Astrocyte of the spinal cord (primary cell): ENCODE measurements at regions not wholly inside any gene's neighbourhood (a gene's known extent, or its start where the extent isn't known, plus 50 kb on each side); places are given as distances from the start of the nearest gene placed in this dataset.
A peak's percentile ranks its signal among the peaks of the same experiment; 100 is the strongest.

Source experiments
- DNase-seq: peaks from one replicate; pipeline ENCODE4 v3.0.0; 2011; ENCODE audit warnings: low read depth, low spot score
- H3K4me3 ChIP-seq: 2 replicates; pipeline ENCODE4 v1.5.1; 2011; ENCODE audit warnings: low read depth, mild to moderate bottlenecking, low read length, moderate library complexity
- in situ Hi-C: cut with HindIII; loops from 2 replicates; pipeline ENCODE4 v1.10.0; 2017; ENCODE audit warnings: low sequenced_read_pairs
- TF ChIP-seq, protein P1 (sequence below): IDR thresholded peaks from 2 replicates; pipeline ENCODE4 v1.5.1; 2012; ENCODE audit warnings: low read depth, mild to moderate bottlenecking, low read length, inconsistent platforms

DNA sequence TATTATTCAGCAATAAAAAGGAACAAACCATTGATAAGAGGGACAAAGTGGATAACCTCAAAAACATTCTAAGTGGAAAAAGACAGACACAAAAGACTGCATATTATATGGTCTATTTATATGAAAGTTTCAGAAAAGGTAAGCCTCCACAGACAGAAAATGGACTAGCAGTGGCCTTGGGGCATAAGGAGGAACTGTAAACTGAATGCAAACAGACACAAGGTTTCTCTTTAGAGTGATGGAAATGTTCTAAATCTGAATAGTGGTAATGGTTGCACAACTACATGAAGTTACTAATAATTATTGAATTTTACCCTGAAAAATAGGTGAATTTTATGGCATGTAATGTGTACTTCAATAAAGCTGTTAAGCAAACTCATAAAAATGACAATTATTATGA, 286.3 kb upstream of the PAPPA start:
- TF ChIP-seq, protein P1, sequence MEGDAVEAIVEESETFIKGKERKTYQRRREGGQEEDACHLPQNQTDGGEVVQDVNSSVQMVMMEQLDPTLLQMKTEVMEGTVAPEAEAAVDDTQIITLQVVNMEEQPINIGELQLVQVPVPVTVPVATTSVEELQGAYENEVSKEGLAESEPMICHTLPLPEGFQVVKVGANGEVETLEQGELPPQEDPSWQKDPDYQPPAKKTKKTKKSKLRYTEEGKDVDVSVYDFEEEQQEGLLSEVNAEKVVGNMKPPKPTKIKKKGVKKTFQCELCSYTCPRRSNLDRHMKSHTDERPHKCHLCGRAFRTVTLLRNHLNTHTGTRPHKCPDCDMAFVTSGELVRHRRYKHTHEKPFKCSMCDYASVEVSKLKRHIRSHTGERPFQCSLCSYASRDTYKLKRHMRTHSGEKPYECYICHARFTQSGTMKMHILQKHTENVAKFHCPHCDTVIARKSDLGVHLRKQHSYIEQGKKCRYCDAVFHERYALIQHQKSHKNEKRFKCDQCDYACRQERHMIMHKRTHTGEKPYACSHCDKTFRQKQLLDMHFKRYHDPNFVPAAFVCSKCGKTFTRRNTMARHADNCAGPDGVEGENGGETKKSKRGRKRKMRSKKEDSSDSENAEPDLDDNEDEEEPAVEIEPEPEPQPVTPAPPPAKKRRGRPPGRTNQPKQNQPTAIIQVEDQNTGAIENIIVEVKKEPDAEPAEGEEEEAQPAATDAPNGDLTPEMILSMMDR, result no peak
- in situ Hi-C loops, result no loop called here

DNA sequence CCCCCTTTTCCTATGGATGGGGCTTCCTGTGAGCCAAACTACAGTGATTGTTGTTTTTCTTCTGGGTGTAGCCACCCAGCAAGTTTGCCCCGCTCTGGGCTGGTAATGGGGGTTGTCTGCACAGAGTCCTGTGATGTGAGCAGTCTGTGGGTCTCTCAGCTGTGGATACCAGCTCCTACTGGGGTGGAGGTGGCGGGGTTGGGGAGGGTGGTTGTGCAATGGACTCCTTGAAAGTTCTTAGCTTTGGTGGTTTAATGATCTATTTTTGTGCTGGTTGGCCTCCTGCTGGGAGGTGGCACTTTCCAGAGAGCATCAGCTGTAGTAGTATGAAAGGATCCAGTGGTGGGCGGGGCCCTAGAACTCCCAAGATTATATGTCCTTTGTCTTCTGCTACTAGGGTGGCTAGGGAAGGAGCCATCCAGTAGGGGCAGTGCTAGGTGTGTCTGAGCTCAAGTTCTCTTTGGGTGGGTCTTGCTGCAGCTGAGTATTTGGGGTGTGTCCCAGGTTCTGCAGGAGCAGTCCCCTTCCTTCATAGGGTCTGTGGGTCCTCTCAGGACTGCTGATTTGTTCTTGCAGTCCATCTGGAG, 275.6 kb upstream of the PAPPA start:
- no peak for DNase-seq
- TF ChIP-seq, protein P1, result no peak
- in situ Hi-C loops, result no loop called here
- H3K4me3 ChIP-seq, result no peak overlapping the region

More for the DNA sequence above, 286.3 kb upstream of the PAPPA start:
- no peak overlapping the region for H3K4me3 ChIP-seq
- DNase-seq, result no peak

DNA sequence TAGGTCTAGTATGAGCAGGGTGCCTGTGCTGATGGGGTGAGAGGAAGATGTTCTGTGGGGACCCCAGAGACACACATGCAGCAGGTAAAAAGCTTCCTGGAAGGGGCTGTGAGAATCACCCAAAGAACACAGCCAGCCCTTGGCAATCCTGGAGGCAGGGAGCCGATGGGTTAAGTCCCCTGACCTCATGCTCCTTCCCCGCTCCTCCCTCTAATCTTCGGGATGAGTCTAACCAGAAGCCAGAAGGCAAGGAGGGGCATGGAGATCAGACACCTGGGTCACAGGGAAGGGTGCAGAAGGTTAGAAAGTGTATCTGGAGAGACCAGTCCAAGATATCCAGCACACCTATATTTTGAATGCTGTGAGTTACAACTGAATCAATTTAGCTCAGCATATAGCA, 274.1 kb upstream of the PAPPA start:
- in situ Hi-C loops, result no loop called here
- no peak overlapping the region for H3K4me3 ChIP-seq
- TF ChIP-seq, protein P1, result no peak

DNA sequence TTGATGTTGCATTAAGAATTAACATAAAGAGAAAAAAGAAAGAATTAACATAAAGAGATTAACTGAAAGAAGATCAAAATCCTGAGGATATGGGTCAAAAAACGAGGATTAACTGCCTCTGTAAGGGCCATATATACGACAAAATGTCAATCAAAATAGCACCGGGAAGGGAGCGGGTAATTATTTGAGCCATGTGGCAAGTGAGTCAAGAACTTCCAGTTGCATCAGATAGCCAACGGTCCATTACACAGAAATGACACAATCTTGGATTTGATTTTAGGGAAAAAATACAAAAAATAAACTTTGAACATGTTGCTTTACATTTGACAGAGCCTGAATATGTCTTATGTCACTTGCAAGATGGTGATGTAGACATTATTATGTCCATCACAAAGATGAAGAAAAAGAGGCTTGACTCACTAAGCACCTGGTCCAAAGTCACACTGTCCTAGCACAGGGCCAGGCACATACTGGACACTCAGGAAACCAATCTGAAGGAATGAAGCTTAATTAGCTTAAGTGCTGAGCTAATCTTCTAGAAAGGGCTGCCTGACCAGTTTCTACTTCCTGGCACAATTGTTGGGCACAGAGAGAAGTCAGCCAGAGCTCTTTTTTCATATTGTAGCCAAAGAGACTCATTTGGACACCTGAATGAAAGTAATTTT, 273.2 kb upstream of the PAPPA start:
- no peak for DNase-seq
- in situ Hi-C loops, result no loop called here

More for the DNA sequence above, 274.1 kb upstream of the PAPPA start:
- no peak for DNase-seq

DNA sequence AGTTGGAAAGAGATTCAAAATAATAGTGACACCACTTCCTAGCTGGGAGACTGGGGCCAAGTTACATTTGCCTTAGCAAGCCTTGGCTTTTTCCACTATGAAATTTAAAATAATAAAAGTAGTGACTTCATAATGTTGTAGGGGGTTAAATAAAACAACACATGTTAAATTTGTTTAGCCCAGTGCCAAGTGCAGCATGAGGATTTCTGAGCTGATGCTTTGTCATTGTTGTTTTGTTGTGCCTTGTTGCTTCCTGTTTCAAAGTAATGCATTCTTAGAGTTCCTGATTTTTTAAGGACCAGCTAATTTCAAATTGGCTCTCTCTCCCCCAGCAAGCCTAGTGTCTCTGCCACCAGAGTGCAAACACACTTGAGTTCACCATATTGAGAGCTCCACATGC, 270.7 kb upstream of the PAPPA start:
- H3K4me3 ChIP-seq, result no peak overlapping the region
- peak; percentile 12 for DNase-seq
- TF ChIP-seq, protein P1, result no peak
- in situ Hi-C loops, result no loop called here

More for the DNA sequence above, 273.2 kb upstream of the PAPPA start:
- TF ChIP-seq, protein P1, result no peak
- no peak overlapping the region for H3K4me3 ChIP-seq

DNA sequence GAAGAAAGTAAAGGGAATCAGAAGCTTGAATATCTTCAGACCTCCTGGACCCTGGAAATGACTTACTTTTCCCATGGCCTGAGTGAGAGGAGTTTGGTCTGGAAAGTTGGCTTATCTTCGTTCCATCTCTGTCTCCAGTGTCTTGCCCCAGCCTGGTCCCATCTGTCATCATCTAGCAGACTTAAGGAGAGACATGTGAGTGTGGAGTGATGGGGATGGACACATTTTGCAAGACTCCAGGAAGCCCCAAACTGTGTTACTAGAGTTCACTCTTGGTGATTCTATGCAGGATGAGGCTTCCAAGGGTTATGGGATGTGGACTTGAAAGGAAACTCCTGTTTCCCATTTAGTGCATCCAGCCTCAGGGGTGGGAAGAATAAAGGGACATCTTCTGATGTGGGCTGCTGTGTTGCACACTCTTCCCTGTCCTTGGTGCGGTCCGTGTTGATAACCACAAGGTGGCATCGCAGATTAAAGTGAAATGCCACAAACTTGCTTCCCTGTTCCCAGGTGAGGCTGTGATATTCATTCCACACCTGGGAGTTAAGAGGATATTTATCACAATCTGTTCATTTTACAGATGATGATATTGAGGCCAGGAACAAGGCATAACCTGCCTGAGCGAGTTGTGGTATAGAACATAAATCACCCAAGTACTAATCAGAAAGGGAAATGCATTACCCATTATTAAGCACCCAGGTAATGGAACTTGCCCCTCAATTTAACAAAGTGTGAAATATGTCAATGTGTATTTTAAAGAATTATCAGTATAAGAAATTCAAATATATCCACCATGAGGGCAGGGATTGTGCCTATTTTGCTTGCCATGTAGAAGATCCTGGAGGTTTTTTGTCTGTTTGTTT, 269.9 kb upstream of the PAPPA start:
- TF ChIP-seq, protein P1, result peak; percentile 66
- no peak overlapping the region for H3K4me3 ChIP-seq
- in situ Hi-C loops, result no loop called here
- peak; percentile 40 for DNase-seq
